ENCODE measurements at regions not wholly inside any gene's neighbourhood (a gene's known extent, or its start where the extent isn't known, plus 50 kb on each side); places are given as distances from the start of the nearest gene placed in this dataset.

- H3K9me3 ChIP-seq = no peaks in the 10 kb centered on the region
- H3K4me3 ChIP-seq = no peak overlapping the region
- WGBS, 2 donors = 79 to 85% methylated on average over 2 of the region's 2 CpGs
- H3K27me3 ChIP-seq = no peaks in the 10 kb centered on the region
- no peaks in the 10 kb centered on the region for H3K4me1 ChIP-seq
- H3K27ac ChIP-seq = no peak overlapping the region
- DNase-seq = no peak
- TF ChIP-seq CTCF (IDR thresholded peaks at IDR 0.05) (no peak), EP300 (IDR thresholded peaks at IDR 0.05) (no peak), POLR2AphosphoS5 (IDR thresholded peaks at IDR 0.05) (no peak), POLR2A (IDR thresholded peaks at IDR 0.05) (no peak)
- no peaks in the 10 kb centered on the region for H3K36me3 ChIP-seq
- intact Hi-C loops (cut with DNase I) = no loop called here
Observed at GRCh38 chr12:74108729-74109128, 428.9 kb upstream of the ATXN7L3B start.

GRCh38 chr12:74111688-74112360, 425.8 kb upstream of the ATXN7L3B start:
- no peak for TF ChIP-seq POLR2AphosphoS5 (IDR thresholded peaks at IDR 0.05)
- TF ChIP-seq EP300 (IDR thresholded peaks at IDR 0.05) = no peak
- TF ChIP-seq POLR2A (IDR thresholded peaks at IDR 0.05) = no peak
- TF ChIP-seq CTCF (IDR thresholded peaks at IDR 0.05) = no peak
- no peaks in the 10 kb centered on the region for H3K4me1 ChIP-seq
- no peak overlapping the region for H3K4me3 ChIP-seq
- no peaks in the 10 kb centered on the region for H3K36me3 ChIP-seq
- DNase-seq = no peak
- H3K9me3 ChIP-seq = no peaks in the 10 kb centered on the region
- no peak overlapping the region for H3K27ac ChIP-seq
- WGBS, 2 donors = 48 to 61% methylated on average over 8 of the region's 8 CpGs
- intact Hi-C loops (cut with DNase I) = no loop called here
- H3K27me3 ChIP-seq = no peaks in the 10 kb centered on the region

GRCh38 chr12:74119811-74120362, 417.7 kb upstream of the ATXN7L3B start:
- Histone ChIP-seq H3K36me3 (no peaks in the 10 kb centered on the region), H3K4me1 (no peaks in the 10 kb centered on the region), H3K27ac (no peak overlapping the region), H3K9me3 (no peaks in the 10 kb centered on the region), H3K4me3 (no peak overlapping the region), H3K27me3 (no peaks in the 10 kb centered on the region)
- intact Hi-C loops (cut with DNase I) = no loop called here
- no peak for DNase-seq
- TF ChIP-seq POLR2AphosphoS5 (IDR thresholded peaks at IDR 0.05) = no peak
- TF ChIP-seq POLR2A (IDR thresholded peaks at IDR 0.05) = no peak
- TF ChIP-seq EP300 (IDR thresholded peaks at IDR 0.05) = no peak
- no peak for TF ChIP-seq CTCF (IDR thresholded peaks at IDR 0.05)

- TF ChIP-seq CTCF (IDR thresholded peaks at IDR 0.05) = no peak
- no peak for TF ChIP-seq POLR2AphosphoS5 (IDR thresholded peaks at IDR 0.05)
- TF ChIP-seq POLR2A (IDR thresholded peaks at IDR 0.05) = no peak
- no peak for TF ChIP-seq EP300 (IDR thresholded peaks at IDR 0.05)
- Histone ChIP-seq H3K9me3 (no peaks in the 10 kb centered on the region), H3K4me1 (no peaks in the 10 kb centered on the region), H3K27ac (no peak overlapping the region), H3K36me3 (no peaks in the 10 kb centered on the region), H3K27me3 (no peaks in the 10 kb centered on the region), H3K4me3 (no peak overlapping the region)
- 35 to 66% methylated on average over 1 of the region's 1 CpG for WGBS, 2 donors
- DNase-seq = no peak
- intact Hi-C loops (cut with DNase I) = no loop called here
Observed at GRCh38 chr12:74120644-74121043, 417.0 kb upstream of the ATXN7L3B start.

- H3K4me1 ChIP-seq = no peaks in the 10 kb centered on the region
- H3K4me3 ChIP-seq = no peak overlapping the region
- H3K27ac ChIP-seq = no peak overlapping the region
- DNase-seq = no peak
- H3K9me3 ChIP-seq = no peaks in the 10 kb centered on the region
- no peaks in the 10 kb centered on the region for H3K27me3 ChIP-seq
- no peaks in the 10 kb centered on the region for H3K36me3 ChIP-seq
- TF ChIP-seq POLR2A (IDR thresholded peaks at IDR 0.05) (no peak), CTCF (IDR thresholded peaks at IDR 0.05) (no peak), POLR2AphosphoS5 (IDR thresholded peaks at IDR 0.05) (no peak), EP300 (IDR thresholded peaks at IDR 0.05) (no peak)
- 67 to 74% methylated on average over 2 of the region's 2 CpGs for WGBS, 2 donors
- intact Hi-C loops (cut with DNase I) = no loop called here
Observed at GRCh38 chr12:74129702-74130101, 407.9 kb upstream of the ATXN7L3B start.
